NCI-H2081 treated with DMSO at 0.1 percent for 48 hours (cell line): ENCODE measurements at regions not wholly inside any gene's neighbourhood (a gene's known extent, or its start where the extent isn't known, plus 50 kb on each side); places are given as distances from the start of the nearest gene placed in this dataset.

ENCODE experiments used
- DNase-seq: peaks from one replicate; lab custom pipeline; 2025; lab: John Stamatoyannopoulos, UW

DNA sequence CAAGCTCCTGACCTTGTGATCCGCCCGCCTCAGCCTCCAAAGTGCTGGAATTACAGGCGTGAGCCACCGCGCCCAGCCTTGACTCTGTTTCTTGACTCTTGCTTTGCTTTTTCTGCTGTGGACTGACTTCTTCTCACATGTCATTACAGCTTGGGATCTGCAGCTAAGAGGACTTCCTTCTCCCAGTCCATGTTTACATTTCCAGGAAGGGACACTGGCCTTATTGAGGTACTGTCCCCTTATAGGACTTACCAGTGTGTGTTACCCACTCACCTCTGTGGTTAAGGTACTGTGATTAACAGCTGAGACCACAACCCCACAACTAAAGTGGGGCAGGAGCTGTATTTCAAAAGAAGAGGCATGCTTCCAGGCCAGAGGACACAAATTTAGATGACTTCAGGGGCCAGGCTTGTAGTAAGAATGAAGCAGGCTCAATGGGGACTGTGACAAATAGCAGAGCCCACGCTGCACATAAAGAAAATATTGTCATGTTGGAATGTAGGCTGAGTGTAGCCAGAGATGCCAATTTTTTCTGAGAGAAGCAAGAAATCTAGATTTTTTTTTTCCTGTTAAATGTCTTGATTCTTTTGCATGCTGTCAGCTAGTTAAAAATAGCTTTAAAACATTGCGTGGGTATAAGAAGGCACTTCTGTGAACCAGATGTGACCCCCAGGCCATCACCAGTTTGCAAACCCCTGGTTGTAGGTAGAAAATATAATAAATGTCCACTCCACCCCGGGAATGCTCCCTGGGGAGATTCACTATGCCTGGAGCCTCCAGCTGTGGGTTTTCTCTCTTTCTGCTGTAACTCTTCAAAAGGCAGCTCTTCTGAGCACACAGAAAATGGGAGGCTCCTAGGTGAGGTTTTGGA, 75.0 kb downstream of the PTPDC1 start:
- DNase-seq: no peak

DNA sequence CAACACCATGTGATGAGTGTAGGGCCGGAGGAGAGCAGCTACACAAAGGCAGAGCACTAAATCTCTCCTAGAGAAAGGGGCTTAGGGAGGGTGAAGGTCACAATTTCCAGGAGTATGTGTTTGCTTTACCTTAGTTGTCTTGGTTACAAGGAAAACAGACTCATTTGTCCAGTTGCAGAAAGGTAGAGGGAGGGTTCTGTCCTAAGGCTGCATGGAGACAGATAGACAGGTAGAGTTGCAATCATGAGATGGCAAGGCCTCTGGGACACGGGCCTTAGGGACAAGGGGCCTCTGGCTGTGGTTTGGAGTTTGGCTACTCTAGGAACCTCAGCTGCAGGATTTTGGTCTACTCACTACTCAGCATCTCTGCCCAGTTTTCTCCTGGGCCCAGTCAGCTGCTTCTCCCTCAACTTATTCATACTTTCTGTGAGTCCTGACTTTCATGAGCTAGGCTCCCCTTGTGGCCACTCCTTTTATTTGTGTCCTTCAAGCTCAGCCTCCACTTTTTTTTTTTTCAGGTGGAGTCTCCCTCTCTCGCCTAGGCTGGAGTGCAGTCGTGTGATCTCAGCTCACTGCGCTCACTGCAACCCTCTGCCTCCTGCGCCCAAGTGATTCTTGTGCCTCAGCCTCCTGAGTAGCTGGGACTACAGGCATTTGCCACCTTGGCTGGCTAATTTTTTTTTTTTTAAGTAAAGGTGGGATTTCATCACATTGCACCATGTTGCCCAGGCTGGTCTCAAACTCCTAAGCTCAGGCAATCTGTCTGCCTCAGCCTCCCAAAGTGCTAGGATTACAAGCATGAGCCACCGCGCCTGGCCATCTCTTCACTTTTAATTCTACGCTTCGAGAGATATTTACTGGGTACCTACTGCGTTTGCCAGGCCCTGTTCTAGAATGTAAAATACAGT, 76.6 kb downstream of the PTPDC1 start:
- DNase-seq: no peak

DNA sequence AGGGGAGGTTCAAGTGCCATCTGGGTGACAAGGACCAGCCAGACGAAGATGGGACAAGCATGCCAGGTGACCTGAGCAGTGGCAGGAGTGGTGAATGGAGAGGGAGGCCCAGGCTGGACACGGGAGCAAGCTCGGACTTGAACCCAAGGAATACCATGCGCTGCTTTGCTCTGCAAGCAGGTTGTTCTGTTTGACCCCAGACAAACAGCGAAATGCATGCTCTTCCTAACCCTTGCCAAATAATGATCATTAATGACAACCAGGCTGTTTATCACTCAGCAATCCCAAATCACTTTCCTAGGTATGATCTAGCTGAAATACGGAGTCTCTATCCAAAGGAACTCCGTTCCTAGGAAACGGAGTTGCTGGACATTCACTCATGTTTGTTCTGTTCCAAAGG, 77.4 kb downstream of the PTPDC1 start:
- no peak for DNase-seq

DNA sequence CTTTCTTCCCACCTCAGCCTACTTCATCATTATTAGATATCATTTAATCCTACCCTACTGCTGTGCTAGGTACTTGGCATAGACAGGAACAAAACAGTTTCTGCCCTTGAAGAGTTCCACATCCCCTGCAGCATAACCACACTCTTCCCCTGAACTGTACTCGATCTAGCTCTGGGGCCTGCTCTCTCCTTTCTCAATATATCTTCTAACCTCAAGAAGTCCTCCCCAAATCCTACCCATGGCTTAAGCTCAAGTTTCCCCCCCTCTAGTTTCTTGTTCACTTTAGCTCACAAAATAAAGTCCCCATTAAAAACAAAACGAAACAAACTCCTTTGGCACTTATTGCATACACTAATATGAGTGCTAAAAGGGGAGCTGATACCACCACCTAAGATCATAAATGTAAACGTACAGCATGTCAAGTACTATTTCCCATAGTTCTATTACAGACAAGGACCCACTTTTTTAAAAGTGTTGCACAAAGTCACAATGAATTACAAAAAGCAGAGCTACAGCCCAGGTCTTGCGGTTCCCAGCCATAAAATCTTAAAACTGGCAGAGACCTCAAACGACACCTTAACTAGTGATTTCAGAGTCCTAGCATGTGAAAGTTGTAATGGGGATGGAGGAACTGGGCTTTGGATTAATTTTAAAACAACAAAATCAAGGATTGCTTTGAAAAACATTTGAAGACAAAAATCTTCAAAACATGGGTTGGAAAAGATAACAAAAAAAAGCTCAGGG, 80.7 kb downstream of the PTPDC1 start:
- no peak for DNase-seq

DNA sequence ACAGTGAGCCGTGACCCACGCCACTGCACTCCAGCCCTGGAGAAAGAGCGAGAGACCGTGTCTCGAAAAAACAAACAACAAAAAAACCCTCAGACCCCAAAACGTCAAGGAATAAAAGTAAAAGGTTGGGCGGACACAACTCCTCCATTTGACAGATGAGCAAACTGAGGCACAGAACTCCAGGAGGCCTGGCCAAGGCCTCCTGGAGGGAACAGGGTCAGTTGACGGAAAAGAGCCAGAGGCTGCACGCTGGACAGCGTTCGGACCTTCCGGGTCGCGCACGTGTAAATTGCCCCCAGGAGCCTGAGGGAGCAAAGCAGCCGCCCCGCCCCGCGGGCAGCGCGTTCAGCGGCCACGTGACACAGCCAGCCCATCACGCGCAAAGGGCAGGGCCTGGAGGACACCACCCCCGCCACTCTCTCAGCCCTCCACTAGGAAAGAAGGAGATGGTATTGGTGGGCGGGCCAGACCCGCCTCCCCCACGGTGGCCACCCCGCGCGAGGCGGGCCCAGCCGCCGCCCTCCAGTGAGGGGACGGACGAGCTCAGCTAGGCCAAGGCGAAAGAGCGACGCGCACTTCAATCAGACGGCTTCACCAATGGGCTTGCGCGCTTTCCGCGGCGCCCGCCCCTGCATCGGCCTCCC, 81.5 kb downstream of the PTPDC1 start:
- peak; percentile 94 for DNase-seq

DNA sequence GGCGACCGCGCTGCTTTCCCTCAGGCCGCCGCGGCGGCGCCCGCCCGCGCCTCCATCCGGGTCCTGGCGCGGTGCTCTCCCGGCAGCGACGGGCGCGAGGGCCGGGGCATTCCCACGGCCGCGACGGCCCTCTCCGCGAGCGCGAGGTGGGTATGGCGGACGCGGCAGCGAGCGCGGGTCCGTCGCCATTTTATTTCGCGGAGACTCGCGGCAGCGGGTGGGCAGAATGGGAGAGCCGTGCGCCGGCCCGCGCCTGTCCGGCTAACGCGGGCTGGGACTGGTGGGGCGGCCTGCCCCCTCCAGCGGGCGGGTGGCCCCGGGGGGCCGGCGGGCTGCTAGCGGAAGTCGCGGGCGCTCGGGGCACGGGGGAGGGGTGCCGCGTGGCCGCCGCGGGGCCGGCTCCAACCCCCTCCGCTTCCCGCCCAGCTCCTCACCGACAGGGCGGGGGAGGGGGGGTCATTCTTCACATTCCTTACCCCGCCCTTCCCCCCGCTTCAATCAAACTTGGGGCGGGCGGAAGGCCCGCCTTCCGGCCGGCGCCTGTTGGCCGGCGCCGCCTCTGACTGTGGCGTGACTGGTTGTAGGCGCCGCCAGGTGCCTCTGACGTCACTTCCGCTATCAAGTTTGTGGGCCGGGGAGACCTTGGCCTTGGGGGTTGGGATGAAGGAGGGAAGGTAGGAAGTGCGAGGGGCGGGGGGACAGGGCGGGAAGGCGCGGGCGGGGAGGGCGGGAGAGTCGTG, 82.1 kb downstream of the PTPDC1 start:
- peak; percentile 93 for DNase-seq

DNA sequence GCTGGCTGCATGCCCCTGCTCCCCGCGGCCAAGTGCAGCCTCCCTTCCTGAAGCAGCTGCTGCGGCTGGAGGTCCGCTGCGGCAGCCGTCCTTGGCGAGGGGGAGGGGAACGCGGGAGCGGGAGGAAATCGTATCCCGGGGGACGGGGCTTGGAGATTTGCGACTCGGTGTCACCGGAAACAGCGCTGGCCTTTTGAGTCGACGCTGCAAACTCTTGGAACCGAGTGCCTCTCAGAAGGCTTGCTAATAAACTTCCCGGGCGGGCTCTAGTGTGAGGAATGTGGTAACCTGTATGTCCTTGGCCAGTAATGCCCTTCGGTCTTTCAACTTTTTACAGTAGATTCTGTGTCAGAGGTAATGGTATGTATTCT, 82.7 kb downstream of the PTPDC1 start:
- no peak for DNase-seq

DNA sequence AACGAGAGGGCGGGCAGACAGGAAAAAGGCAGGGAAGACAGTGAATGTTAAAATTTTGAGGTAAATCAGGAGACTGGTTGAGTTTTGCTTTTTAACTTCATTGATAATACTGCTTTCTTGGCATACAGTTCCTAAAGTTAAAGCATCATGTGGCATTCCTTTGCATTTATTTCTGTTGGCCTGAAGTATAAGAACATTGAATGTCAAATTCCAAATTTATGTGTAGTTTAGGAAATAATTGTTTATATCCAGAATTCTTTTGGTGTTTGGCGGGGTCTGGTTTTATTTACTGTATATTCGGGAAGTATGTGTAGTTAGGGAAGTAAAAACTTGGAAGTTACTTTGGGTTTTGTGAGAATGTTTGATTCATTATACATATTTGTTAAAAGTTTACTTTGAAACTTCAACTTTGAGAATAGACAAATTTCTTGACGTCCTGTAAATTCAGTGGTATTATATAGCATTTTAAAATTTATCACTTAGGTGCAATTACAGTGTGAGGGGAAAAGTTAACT, 83.2 kb downstream of the PTPDC1 start:
- no peak for DNase-seq

DNA sequence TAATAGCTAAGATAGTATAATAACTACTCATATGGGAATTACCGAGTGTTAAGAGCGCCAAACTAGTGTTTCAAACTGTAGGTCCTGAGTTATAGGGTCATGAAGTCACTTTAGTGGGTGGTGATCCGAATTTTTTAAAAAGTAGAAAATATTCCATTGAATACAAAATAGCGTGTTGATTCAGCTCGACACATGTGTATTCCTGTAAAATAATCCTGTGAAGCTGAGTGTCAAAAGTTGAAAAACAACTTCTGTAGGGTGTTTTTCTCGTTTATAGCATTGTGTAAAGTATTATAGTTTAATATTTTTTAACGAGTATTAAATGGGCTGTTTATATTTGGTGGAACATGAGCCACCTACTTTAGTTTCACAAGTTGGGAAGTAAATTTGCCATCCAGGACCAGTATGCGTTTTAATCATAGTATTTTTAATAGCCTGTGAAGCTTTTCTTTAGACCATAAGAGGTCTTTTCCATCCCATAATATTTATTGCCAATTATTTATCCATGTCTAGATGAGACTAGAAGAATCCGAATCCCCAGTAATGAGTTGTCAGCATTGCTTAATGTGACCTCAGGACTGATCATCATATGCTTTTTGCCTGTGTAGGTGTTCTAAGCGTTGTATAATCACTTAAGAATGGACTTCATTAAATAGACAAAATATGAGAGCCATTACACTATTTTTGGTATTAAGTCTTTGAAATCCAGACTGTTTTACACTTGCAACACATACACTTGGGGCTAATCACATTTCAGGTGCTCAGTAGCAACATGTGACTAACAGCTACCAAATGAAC, 84.1 kb downstream of the PTPDC1 start:
- DNase-seq: no peak

DNA sequence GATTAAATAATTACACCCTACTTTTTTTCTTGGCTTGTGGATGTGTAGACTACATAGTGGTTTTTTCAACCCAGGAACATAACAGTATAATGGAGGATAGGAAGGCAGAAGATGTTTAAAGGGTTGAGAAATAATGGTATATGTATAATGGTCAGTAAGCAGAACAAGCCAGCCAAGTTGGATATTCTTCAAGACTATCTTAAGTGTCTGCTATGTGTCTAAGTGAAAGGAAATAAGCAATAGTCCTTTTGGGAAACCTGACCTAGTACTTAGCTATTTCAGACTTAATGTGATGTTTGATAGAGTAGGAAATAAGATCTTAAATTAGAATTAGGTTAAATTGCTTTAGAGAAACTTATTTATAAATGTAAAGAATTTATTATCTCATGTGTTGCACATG, 85.7 kb downstream of the PTPDC1 start:
- no peak for DNase-seq

DNA sequence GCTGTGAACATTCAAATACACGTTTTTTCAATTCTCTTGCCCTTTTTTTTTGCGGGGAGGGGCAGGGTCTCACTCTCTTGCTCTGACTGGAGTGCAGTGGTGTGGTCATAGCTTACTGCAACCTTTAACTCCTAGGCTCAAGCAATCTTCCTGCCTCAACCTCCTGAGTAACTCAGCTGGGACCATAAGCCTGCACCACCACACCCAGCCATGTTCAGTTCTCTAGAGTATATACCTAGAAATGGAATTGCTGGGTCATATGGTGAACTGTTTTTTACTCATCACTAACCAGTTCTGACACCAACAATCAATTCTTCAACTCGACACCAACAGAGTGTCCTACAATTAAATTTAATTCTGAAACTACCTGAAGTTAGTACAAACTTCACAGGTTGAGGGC, 85.5 kb upstream of the ZNF169 start:
- no peak for DNase-seq

DNA sequence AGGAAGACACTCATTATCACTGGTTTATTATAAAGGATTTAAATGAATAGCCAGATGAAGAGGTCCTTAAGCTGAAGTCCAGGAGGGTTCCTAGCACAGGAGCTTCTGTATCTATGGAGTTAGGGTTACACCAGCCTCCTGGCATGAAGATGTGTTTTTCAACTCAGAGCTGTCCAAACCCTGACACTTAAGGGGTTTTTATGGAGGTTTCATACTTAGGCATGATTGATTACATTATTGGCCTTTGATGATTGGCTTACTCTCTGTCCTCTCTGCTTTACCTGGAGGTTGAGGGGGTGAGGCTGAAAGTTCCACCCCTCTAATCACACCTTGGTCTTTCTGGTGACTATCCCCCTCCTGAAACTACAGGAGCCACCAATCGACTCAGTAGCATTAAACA, 84.9 kb upstream of the ZNF169 start:
- no peak for DNase-seq

DNA sequence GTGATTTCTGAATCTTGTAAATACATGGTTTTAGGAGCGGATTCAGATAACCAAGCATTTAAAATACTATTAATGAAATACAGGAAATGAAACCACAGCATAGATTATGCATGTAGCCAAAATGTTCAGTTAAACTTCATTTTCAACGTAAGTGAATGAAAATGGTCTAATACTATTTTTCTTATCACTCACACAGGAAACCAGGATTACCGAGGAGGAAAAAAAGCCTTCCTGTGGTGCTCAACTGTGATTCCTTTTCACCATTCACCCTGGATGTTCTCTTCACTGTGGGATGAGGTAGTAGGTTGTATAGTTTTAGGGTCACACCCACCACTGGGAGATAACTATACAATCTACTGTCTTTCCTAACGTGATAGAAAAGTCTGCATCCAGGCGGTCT, 83.4 kb upstream of the ZNF169 start:
- DNase-seq: no peak

DNA sequence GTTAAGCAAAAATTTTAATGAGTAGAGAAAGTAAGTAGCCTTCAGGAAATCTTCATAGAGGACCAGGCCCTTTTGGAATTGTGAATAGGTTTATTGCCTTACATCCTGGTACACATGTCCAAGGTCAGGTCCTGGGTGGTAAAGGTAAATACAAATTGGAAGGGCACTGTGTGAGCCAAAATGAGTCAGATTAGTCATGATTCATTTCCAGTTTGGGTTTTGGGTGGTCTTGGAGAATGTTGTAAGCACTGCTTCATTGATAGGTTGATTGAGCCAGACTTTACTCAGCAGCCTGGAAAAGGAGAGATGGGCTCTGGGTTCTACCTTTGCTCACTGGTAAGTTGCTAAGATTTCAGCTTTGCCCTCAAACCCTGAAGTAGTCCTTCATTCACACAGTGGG, 82.5 kb upstream of the ZNF169 start:
- no peak for DNase-seq

DNA sequence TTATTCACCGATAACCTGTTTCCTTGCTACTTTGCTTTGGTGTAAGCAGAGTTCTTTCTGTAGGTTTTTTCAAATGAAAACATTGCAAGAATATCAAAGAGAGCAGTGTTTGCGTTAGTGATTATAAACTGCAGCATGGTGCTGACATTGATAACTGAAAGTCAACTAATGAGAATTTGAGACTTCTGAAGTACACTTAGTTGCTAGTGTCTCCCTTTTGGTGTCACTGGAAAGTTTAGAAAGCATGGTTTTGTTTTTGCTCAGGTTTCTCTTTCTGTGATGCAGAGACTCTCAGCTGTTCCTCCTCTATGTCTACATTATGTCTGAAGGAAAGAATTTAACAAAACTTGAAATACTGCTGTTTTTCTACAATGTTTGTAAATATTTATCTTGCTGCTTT, 80.2 kb upstream of the ZNF169 start:
- no peak for DNase-seq

DNA sequence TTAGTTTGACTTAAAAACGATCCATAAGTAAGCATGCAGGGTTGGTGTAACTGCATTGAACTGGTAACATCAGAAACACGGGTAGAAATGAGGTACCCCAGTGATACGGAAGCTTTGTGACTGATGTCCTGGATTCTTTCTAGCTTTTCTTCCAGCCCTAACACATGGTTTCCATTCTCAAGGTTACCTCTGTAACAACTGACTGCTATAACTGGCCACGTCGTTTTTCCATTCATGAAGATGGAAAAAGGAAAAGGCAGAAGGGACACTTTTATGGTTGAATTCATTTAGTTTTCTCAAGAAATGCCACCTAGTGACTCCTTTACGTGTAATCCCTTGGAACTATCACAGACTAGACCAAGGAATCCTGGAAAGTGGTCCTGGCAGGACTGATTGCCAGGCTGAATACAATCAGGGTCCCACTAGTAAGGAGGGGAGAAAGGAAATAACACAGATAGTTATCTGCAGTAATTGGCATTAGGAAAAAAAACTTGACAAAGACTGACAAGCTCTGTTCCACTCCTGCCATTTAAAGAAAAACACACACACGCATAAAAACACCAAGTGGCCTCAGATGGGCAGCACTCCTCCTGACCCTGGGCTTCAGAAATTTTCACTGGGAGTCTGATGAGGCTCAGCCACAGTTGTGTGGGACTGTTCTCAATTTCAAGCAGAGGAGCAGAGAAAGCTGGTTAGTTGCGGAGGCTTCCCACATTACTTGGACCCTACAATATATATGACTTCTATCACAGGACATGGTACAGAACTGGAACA, 77.5 kb upstream of the ZNF169 start:
- no peak for DNase-seq

DNA sequence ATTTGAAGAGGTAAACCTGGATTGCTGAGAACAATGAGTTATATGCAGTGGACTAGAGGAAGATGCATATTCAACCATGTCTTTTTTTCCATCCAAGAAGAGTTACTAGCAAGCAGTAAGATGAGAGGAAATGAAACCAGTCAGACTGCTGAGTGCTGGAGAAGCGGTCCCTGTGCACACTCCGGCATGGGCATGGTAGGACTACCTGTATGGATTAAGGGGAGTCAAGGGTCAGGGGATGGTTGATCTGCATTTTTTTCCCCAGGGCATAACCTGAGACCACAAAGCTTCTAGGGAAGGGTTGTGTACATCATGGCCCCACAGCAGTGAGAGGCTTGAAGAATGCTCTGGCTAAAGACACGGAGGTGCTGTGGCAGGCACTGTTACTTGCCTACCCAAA, 76.6 kb upstream of the ZNF169 start:
- no peak for DNase-seq

DNA sequence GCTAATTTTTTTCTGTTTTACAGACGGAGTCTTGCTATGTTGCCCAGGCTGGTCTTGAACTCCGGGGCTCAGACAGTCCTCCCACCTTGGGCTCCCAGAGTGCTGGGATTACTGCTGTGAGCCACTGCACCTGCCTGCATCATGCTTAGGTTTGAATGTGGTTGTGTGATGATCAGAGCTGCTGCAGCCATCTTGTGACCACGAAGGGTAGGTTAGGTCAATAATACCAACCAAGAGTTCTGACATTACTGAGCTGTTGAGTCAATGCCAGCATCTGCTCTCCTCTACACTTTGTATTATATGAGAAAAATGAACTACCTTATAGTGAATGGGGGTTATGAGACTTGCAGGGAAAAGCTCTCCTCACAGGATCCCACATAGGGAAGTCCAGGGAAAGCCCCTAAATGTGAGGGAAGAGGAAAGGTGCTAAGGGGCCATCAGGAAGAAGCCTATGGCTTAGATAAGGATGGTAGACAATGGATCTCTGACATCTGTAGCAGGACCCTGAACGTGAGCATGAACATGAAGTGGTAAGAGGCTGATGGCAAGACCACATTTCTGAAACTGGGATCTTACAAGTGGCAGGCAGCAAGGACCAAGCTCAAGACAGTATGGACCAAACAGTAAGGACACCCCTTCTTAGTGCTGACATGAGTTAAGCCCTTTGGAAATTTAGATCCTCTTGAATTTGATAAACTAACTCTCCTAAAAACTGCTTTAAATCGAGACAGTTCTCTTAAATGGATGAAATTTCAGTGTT, 75.7 kb upstream of the ZNF169 start:
- no peak for DNase-seq

DNA sequence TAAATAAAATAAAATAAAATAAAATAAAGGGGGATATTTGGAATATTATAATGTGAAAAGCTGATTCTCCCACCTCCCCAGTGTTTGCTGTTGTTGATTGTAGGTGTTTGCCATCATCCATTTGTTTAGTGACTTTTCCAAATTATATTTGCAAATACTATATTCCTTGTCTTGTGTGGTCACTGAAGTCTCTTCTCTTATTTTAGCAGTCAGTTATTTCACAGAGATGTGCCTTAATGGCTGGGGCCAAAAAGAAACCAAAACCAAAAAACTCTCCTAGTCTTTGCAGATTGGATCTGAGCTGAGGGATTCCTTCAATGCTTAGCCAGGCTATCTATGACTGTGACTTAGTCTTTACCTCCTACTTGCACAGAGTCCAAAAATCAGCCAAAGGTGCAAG, 70.9 kb upstream of the ZNF169 start:
- no peak for DNase-seq
